ENCODE measurements at regions not wholly inside any gene's neighbourhood (a gene's known extent, or its start where the extent isn't known, plus 50 kb on each side); places are given as distances from the start of the nearest gene placed in this dataset.

- DNase-seq, result no peak
Measured at GRCh38 chr1:238242181-238242580, 351.5 kb upstream of the ZP4 start.

- no peak for DNase-seq
Measured at GRCh38 chr1:238241607-238242006, 350.9 kb upstream of the ZP4 start.

DNA sequence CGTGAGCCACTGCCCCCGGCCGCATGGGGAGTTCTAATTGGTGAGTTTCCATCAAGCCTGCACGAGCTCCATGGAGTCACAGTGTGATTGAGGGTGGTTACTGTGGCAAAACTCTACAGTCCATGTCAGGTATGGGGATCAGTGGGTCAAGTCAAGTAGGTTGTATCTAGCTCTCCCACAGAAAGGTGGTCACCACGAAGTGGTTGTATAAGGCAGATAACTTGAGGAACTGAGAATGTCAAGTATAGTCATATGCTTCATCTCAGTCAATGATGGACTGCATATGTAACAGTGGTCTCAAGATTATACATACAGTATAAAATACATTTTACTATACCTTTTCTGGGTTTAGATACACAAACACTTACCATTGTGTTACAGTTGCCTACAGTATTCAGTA lies 348.6 kb upstream of the ZP4 start:
- no peak for DNase-seq

- no peak for DNase-seq
Measured at GRCh38 chr1:238233966-238234365, 343.2 kb upstream of the ZP4 start.

DNA sequence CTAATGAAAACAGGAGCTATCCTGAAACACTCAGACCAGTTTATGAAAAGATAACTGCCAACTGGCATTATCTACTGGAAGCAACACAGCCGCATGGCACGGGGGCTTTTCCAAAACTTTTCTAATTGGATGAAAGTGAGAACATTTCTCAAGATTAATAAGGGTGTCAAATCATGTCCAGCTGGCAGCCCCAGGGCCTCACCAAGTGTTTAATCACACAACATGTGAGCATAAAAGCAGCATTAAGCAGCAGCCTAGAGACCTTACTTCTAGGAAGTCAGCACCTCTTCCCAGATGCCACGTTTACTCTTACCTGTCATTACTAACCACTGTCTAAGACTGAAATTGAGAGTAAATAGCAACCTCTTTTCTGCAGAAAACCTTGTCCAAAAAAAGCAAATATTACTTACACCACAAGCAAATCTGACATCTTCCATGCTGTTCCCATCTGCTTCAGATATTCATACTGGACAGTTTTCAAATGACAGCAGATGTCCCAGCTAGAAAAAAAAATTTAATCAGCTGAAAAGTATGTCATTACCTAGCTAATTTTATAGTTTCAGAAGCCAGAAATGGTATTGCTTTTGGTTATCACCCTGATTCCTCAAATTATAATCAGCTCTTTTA lies 341.5 kb upstream of the ZP4 start:
- DNase-seq, result no peak

- DNase-seq, result no peak
Measured at GRCh38 chr1:238226810-238227209, 336.1 kb upstream of the ZP4 start.

DNA sequence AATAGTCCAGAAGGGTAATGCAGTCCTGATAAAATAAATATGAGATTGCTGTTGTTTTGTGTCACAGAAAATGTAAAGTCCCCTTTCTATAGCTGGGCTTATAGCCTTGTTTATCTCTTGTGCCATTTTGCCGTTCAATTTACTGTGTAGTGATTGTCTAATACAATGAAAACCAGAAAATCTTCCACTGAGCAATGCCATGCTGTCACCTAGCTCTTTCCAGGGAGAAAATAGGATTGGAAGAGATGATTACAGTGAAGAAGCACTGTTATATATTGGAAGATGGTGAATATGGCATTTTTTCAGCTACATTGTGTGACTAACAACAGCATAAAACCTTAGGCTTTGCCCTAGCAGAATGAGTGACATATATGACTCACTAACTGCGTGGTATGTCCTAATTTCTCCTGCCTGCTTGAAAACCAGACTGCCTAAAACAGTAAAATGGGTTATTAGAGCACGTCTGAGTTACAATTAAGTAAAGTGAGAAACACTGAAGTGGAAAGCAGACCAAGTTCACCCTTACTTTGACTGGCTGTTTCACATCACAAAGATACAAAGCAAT lies 332.4 kb upstream of the ZP4 start:
- DNase-seq, result no peak

GRCh38 chr1:238221738-238222137 lies 331.0 kb upstream of the ZP4 start:
- DNase-seq, result no peak

DNA sequence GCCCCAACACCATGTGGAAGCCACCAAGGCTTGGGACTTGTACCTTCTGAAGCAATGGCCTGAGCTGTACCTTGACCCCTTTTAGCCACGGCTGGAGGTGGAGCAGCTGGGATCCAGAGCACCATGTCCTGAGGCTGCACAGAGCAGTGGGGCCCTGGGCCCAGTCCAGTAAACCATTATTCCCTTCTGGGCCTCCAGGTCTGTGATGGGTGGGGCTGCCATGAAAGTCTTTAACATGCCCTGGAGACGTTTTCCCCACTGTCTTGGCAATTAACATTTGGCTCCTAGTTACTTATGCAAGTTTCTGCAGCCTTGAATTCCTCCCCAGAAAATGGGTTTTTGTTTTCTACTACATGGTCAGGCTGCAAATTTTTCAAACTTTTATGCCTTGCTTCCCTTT lies 323.7 kb upstream of the ZP4 start:
- no peak for DNase-seq

DNA sequence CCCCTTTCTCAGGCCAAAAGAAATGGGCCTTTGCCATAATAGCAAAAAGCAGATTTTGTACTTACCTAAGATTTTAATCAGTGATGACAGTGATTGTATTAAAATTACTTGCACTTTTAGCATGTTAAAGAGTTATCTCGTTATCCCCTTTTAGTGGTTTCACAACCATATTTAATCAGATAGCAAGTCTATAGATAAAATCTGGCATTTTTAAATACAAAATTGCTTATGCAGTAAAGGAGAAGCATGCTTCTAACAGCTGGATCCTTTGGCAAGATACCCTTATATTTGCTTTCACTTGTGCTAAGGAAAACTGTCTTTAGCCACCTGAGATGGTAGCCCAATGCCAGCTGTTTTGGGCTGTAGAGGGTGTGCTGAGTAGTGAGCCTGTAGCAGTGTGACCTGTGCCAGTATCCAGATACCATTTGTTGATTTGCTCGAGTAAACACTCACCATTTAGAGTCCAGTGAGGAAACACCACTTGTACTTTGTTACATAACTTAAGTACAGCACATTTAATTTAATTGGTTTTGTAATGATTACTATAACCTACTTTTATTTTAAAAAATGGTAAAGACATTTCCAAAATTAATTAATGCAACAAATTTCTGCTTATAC lies 314.4 kb upstream of the ZP4 start:
- no peak for DNase-seq

DNA sequence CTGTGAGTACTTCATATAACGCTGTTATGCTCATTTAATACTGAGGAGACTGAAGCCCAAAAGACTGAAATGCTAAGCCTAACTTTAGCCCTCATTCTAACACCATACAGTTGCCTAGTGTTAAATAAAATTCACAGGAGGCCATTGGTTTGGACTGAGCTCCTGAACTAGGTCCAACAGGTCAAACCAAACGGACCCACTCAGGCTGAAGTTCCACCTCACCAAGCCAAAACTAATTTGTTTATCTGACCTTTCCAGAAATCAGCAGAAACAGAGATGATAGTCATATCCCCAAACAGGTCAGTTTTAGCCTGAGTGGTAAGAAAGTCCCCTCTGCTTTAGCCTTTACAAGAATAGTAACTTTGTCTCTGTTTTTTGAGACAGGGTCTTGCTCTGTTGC lies 311.3 kb upstream of the ZP4 start:
- DNase-seq, result no peak

DNA sequence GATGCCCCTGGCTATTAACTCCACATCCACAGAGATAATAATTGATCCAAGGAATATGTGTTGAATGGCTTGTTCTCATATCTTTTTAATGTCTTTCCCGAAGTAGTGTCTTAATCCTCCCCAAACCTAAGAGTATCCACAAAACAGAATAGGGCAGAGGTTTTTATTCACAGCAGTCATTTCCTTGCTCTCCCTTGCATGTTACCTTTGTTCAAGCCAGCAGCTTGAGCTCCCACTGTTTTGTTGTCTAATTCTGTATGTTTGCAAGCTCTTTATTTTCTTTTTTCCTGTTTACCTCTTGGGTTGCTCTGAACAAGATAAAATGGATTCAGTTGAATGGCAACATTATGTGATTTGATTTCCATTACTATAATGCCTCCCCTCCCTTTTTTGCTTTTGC lies 308.6 kb upstream of the ZP4 start:
- DNase-seq, result no peak

GRCh38 chr1:238196516-238196915 lies 305.8 kb upstream of the ZP4 start:
- no peak for DNase-seq

GRCh38 chr1:238191170-238191569 lies 300.4 kb upstream of the ZP4 start:
- no peak for DNase-seq

GRCh38 chr1:238187575-238187949 lies 296.8 kb upstream of the ZP4 start:
- no peak for DNase-seq

GRCh38 chr1:238186887-238187574 lies 296.3 kb upstream of the ZP4 start:
- no peak for DNase-seq

DNA sequence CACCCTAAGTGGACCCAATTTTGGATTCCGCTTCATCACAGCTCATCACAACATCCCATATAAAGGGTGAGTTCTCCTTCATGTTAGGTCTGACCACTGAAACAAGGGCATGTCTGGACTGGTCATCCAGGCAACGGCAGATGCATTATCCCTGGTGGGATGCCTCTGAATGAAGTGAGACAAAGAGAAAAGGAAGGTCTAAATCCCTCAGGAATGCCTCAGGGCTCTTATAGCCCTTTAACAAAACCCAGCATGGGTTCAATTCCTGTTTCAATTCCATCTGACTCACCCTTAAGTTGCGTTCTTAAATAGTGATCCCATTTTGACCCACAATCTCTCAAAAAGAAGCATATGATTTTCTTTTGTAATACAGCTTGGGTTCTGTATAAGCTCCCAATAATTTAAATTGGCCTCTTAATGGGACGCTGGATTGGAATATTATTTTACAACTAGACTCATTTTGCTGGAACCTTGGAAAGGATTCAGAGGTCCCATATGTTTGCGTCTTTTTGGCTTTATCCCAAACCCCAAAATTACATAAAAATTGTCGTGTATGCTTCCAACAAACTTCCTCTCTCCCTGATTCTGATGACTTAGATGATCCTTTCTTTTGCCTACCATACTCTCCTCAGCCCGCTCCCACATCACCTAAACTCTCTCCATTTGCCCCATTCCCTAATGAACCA lies 287.4 kb upstream of the ZP4 start:
- no peak for DNase-seq

DNA sequence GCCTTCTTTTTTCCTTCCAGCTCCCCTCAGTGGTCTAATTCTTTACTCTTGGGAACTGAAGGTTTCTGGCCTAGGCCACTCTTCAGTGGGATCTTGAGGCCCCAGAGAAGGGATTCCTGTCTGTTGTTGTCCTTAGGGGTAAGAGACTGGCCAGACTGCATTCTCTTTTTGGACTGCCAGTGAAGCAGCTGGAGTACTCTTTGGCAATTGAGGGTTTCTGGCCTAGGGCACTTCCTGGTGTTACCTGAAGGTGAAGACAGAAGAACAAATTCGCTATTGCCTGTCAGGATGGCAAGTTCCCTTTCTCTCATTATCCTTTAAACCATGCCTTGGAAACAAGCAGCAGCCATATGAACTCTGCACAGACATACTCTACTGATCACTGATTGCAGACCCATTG lies 286.6 kb upstream of the ZP4 start:
- DNase-seq, result no peak

GRCh38 chr1:238176441-238176840 lies 285.7 kb upstream of the ZP4 start:
- no peak for DNase-seq

DNA sequence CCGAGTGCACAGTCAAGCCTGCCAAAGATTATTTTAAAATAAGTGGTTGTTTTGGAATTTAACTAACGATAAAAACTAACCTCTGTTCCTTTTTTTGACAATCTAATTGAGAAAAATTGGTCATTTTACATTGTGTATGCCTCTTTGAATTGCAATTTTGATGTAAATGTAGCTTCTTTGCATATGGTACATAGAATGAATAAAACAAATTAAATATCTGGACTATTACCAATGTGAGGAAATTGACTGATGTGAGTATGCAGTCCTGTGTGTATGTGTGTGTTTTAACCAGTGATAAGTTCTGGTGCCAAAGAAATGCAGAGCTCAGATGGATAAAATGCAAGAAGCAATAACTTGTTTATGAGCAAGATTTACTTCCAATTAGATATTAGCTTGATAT lies 281.3 kb upstream of the ZP4 start:
- DNase-seq, result no peak

DNA sequence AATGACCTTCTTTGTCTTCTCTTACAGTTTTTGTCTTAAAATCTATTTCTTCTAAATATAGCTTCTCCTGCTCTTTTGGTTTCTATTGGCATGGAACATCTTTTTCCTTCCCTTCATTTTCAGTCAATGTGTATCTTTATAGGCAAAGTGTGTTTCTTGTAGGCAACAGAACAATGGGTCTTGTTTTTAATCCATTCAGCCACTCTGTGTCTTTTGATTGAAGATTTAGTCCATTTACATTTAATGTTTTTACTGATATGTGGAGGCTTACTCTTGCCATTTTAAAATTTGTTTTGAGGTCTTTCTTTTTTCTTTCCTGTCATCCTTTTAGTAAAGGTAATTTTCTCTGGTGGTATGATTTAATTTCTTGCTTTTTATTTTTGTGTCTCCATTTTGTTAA lies 271.2 kb upstream of the ZP4 start:
- DNase-seq, result no peak

- no peak for DNase-seq
Measured at GRCh38 chr1:238153939-238154338, 263.2 kb upstream of the ZP4 start.

- DNase-seq, result no peak
Measured at GRCh38 chr1:238153253-238153652, 262.5 kb upstream of the ZP4 start.

- no peak for DNase-seq
Measured at GRCh38 chr1:238152119-238152518, 261.4 kb upstream of the ZP4 start.
